Left ventricle myocardium inferior (tissue), 1 donor: ENCODE measurements at regions not wholly inside any gene's neighbourhood (a gene's known extent, or its start where the extent isn't known, plus 50 kb on each side); places are given as distances from the start of the nearest gene placed in this dataset.

Experiments
- DNase-seq: peaks from one replicate; pipeline ENCODE4 v3.0.0-alpha.2; 2020
- H3K27ac ChIP-seq: fragments of 200-600 bp; replicated peaks from 2 replicates; pipeline ENCODE4 v1.8.0; 2021
- H3K27me3 ChIP-seq: fragments of 200-600 bp; 2 replicates; pipeline ENCODE4 v1.8.0; 2021; ENCODE audit warnings: low read depth
- H3K36me3 ChIP-seq: fragments of 200-600 bp; 2 replicates; pipeline ENCODE4 v1.8.0; 2021
- H3K4me1 ChIP-seq: fragments of 200-600 bp; 2 replicates; pipeline ENCODE4 v1.8.0; 2021
- H3K4me3 ChIP-seq: fragments of 200-600 bp; 2 replicates; pipeline ENCODE4 v1.8.0; 2021; ENCODE audit warnings: mild to moderate bottlenecking, moderate library complexity
- H3K9me3 ChIP-seq: fragments of 200-600 bp; replicated peaks from 2 replicates; pipeline ENCODE4 v1.8.0; 2021
- intact Hi-C: fragments of 100-400 bp; cut with micrococcal nuclease; formaldehyde crosslinking; loops from one replicate; pipeline ENCODE4 v1.11.0; 2022
- TF ChIP-seq, protein P1 (sequence below): fragments of 200-600 bp; IDR thresholded peaks from 2 replicates; pipeline ENCODE4 v1.8.0; 2021; ENCODE audit warnings: antibody characterized with exemption, mild to moderate bottlenecking, borderline replicate concordance
- donor health status: DM: no; HTN: yes; CAD: no; lungs with severe emphysema.

DNA sequence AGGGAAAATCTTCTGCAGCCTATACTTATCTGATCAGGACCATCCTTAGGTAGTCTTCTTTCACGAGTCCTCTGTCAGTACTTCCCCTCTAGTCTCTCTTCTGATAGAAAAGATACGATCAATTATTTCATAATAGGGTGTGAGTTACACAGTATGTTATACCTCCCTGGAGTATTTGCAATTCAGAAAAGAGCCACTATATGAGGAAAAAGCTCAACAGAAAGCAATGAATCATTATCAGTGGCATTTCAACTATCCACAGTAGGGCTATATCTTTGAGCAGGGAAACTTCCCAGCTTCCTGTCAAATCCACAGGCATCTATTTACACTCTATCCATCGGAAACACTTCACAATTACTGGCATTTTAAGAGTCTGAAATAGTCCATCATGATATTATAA, 105.3 kb upstream of the ACVR2A start:
- H3K4me3 ChIP-seq = no peak overlapping the region
- TF ChIP-seq, protein P1, sequence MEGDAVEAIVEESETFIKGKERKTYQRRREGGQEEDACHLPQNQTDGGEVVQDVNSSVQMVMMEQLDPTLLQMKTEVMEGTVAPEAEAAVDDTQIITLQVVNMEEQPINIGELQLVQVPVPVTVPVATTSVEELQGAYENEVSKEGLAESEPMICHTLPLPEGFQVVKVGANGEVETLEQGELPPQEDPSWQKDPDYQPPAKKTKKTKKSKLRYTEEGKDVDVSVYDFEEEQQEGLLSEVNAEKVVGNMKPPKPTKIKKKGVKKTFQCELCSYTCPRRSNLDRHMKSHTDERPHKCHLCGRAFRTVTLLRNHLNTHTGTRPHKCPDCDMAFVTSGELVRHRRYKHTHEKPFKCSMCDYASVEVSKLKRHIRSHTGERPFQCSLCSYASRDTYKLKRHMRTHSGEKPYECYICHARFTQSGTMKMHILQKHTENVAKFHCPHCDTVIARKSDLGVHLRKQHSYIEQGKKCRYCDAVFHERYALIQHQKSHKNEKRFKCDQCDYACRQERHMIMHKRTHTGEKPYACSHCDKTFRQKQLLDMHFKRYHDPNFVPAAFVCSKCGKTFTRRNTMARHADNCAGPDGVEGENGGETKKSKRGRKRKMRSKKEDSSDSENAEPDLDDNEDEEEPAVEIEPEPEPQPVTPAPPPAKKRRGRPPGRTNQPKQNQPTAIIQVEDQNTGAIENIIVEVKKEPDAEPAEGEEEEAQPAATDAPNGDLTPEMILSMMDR = no peak

DNA sequence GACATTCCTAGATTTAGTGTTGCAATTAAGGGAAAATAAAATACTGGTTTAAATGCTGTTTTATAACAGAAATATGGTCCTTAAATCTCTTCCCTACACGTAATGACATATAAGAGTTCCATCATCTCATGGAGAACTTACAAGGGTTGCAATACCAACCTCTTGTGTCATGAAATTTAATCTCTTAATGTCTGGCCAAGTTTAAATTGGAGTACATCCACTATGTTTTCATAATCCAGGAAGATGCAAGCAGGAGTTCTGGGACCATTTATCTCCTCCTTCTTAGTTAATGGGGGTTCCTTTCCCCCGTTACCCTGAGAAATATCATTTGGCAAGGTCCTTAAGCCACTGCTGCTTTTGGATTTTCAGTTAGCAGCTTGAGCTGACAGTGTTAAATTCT, 126.0 kb upstream of the ACVR2A start:
- intact Hi-C loops = no loop called here
- no peaks in the 10 kb centered on the region for H3K4me1 ChIP-seq
- no peaks in the 10 kb centered on the region for H3K36me3 ChIP-seq
- TF ChIP-seq, protein P1 = no peak
- no peak overlapping the region for H3K27ac ChIP-seq
- peaks cover 3% of the 10 kb centered on the region for H3K9me3 ChIP-seq
- H3K4me3 ChIP-seq = no peak overlapping the region
- no peaks in the 10 kb centered on the region for H3K27me3 ChIP-seq
- DNase-seq = no peak

More for the DNA sequence above, 105.3 kb upstream of the ACVR2A start:
- Histone ChIP-seq H3K36me3 (no peaks in the 10 kb centered on the region), H3K9me3 (peaks cover 23% of the 10 kb centered on the region), H3K27ac (no peak overlapping the region), H3K4me1 (no peaks in the 10 kb centered on the region), H3K27me3 (no peaks in the 10 kb centered on the region)
- DNase-seq = no peak
- intact Hi-C loops = no loop called here

DNA sequence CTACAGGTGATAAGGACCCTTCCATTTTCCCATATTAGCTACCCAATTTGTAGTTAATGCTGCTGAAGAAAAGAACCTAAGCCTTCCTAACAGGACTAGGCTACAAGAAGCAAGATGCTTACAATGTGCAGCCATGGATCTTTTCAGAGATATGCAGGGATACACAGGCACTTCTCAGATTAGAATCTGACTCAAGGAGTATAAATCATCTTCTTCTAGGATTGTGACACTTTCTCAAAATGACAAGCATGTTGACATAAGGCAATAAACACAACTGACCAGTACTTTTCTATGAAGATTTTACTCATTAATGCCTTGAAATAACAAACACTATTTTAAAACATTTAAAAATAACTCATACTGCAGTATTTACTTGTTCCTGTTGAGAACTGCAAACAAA, 127.9 kb upstream of the ACVR2A start:
- no peaks in the 10 kb centered on the region for H3K27me3 ChIP-seq
- TF ChIP-seq, protein P1 = no peak
- peaks cover 22% of the 10 kb centered on the region for H3K9me3 ChIP-seq
- H3K36me3 ChIP-seq = no peaks in the 10 kb centered on the region
- H3K27ac ChIP-seq = no peak overlapping the region
- no peaks in the 10 kb centered on the region for H3K4me1 ChIP-seq
- intact Hi-C loops = no loop called here
- no peak for DNase-seq
- no peak overlapping the region for H3K4me3 ChIP-seq

DNA sequence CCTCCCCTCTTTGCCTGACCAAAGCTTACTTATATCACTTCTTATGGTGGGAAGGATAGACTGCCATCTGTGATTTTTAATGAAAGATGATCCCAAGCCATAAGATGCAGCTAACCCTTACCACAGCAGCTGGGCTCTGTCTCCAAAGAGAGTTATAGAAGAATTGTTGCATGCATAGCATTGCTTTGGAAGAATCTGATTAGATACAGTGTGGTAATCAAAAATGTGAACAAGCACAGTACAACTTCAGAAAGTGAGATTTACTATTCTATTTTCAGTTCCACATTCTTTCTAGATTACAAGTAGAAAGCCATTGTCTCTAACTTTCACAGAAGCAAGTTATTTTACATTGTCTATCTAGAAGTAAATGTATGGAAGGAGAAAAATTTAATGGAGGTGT, 129.0 kb upstream of the ACVR2A start:
- no peak overlapping the region for H3K27ac ChIP-seq
- intact Hi-C loops = no loop called here
- TF ChIP-seq, protein P1 = no peak
- no peaks in the 10 kb centered on the region for H3K36me3 ChIP-seq
- no peaks in the 10 kb centered on the region for H3K27me3 ChIP-seq
- no peak for DNase-seq
- H3K4me3 ChIP-seq = no peak overlapping the region
- H3K4me1 ChIP-seq = no peaks in the 10 kb centered on the region
- H3K9me3 ChIP-seq = peaks cover 33% of the 10 kb centered on the region

DNA sequence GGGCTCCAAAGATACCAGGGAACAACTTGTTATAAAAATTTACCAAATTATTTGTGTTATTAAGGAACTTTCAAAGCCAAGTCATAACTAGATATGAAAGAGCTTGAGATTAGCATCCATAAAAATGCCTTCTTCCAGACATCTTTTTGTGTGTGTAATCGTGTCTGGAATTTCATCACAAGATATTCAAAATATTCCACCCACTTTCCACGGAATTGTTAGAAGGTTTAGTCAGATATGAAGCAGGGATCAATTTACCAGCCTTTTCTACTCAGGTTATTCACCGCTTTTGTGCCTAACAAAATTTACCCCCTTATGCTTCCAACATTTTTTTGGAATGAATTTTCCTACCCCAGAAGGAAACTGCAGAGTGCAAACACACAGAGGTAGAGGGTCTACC, 130.2 kb upstream of the ACVR2A start:
- no peak for DNase-seq
- TF ChIP-seq, protein P1 = no peak
- Histone ChIP-seq H3K4me1 (no peaks in the 10 kb centered on the region), H3K4me3 (no peak overlapping the region), H3K36me3 (no peaks in the 10 kb centered on the region), H3K27me3 (no peaks in the 10 kb centered on the region), H3K9me3 (peaks cover 45% of the 10 kb centered on the region), H3K27ac (no peak overlapping the region)
- intact Hi-C loops = no loop called here

DNA sequence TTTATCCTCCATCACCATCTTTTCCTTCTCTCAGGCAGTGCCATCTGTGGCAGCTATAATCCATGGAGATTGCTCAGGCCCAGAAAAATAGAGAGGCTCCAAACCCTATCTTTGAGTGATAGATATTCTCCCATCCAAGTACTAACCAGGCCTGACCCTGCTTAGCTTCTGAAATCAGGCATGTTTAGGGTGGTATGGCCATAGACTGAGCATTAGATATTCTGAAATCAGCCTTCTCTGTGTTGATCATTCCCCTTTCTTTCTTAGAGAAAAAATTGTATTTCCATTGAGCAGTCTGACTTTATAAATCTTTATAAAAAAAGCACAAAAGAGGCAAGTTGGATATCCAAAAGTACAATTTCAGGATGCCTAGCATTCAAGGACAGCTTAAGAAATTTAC, 131.5 kb upstream of the ACVR2A start:
- H3K36me3 ChIP-seq = no peaks in the 10 kb centered on the region
- H3K4me3 ChIP-seq = no peak overlapping the region
- no peaks in the 10 kb centered on the region for H3K27me3 ChIP-seq
- DNase-seq = no peak
- TF ChIP-seq, protein P1 = no peak
- H3K27ac ChIP-seq = no peak overlapping the region
- peaks cover 45% of the 10 kb centered on the region for H3K9me3 ChIP-seq
- intact Hi-C loops = no loop called here
- H3K4me1 ChIP-seq = no peaks in the 10 kb centered on the region
